IPS-18a (cell line): ENCODE measurements at regions not wholly inside any gene's neighbourhood (a gene's known extent, or its start where the extent isn't known, plus 50 kb on each side); places are given as distances from the start of the nearest gene placed in this dataset.

ENCODE experiments used
- H3K27ac ChIP-seq: one replicate; pipeline ENCODE4 v1.5.1; 2013; ENCODE audit warnings: low read length
- H3K27me3 ChIP-seq: one replicate; pipeline ENCODE4 v1.6.1; 2013; ENCODE audit warnings: mild to moderate bottlenecking, low read length; ENCODE audit not compliant: control insufficient read depth, insufficient read depth
- H3K36me3 ChIP-seq: one replicate; pipeline ENCODE4 v1.6.1; 2013; ENCODE audit warnings: low read depth, low read length; ENCODE audit not compliant: control insufficient read depth
- H3K4me1 ChIP-seq: one replicate; pipeline ENCODE4 v1.6.1; 2013; ENCODE audit warnings: low read depth, low read length; ENCODE audit not compliant: control insufficient read depth
- H3K4me3 ChIP-seq: one replicate; pipeline ENCODE4 v1.5.1; 2013; ENCODE audit warnings: low read length
- H3K9ac ChIP-seq: one replicate; pipeline ENCODE4 v1.6.1; 2013; ENCODE audit warnings: mild to moderate bottlenecking, low read length, moderate library complexity
- H3K9me3 ChIP-seq: one replicate; pipeline ENCODE4 v1.6.1; 2013; ENCODE audit warnings: low read depth, low read length; ENCODE audit not compliant: control insufficient read depth

DNA sequence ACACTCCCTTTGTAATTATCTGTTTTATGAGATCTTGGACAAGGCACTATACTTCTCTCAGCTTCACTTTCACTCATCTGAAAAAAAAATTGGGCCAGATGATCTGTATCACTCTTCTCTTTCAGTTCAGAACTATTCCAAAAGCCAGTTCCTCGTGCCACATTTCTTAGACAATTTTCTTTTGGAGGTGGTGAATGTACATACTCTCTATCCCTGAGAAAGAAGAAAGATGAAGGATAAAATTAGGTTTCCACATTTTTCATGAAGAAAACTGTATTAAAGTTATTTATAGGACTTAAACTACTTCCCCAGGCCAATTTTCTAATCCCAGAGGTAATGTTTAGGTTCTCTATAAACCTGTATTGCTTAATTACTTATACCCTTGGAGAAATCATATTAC, 171.6 kb downstream of the SLC6A15 start:
- no peak overlapping the region for H3K27ac ChIP-seq
- H3K9ac ChIP-seq = no peak overlapping the region
- H3K9me3 ChIP-seq = no peaks in the 10 kb centered on the region
- no peaks in the 10 kb centered on the region for H3K4me1 ChIP-seq
- no peak overlapping the region for H3K4me3 ChIP-seq
- no peaks in the 10 kb centered on the region for H3K36me3 ChIP-seq
- H3K27me3 ChIP-seq = no peaks in the 10 kb centered on the region

DNA sequence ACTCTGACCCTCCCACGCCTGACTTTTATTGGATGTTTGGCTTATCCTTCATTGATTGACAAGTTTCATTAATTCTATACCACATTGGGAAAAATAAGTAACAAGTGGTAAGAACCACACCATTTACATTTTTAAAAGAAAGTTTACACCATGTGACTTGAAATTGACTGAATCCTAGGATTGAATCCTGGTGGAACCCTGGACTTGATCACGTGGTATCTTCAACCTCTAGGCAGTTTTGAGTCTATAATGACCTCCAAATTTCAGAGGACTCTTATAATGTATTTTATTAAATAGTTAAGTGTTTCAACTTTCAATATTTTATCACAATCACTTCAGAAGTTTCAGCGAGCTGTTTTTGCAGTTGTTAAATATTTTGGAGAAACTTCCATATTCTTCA, 172.0 kb downstream of the SLC6A15 start:
- Histone ChIP-seq H3K9ac (no peak overlapping the region), H3K36me3 (no peaks in the 10 kb centered on the region), H3K4me3 (no peak overlapping the region), H3K4me1 (no peaks in the 10 kb centered on the region), H3K9me3 (no peaks in the 10 kb centered on the region), H3K27ac (no peak overlapping the region), H3K27me3 (no peaks in the 10 kb centered on the region)

DNA sequence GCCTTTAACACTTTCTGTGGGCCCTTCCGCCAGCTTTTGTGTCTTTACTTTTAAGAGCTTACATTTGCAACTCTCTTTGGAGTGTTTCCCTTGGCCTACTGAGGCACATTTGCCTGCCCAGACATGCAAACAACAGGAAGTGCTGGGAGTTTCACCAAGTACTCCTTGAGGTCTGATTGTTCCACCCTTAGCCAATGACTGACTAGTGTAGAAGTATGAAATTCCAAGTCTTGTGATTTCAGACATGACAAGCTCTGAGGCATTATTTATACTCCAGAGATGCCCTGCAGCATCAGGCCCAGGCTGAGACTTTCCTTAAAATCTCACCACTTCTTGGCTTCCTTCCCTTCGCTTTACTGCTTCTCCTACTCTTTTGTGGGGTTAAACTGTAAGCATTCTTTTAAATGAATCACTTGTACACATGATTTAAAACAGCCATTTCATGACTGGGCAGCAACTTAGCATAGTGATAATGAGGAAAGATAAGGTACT, 174.1 kb downstream of the SLC6A15 start:
- Histone ChIP-seq H3K9ac (no peak overlapping the region), H3K27me3 (no peaks in the 10 kb centered on the region), H3K27ac (no peak overlapping the region), H3K36me3 (no peaks in the 10 kb centered on the region), H3K4me1 (no peaks in the 10 kb centered on the region), H3K9me3 (no peaks in the 10 kb centered on the region), H3K4me3 (no peak overlapping the region)

DNA sequence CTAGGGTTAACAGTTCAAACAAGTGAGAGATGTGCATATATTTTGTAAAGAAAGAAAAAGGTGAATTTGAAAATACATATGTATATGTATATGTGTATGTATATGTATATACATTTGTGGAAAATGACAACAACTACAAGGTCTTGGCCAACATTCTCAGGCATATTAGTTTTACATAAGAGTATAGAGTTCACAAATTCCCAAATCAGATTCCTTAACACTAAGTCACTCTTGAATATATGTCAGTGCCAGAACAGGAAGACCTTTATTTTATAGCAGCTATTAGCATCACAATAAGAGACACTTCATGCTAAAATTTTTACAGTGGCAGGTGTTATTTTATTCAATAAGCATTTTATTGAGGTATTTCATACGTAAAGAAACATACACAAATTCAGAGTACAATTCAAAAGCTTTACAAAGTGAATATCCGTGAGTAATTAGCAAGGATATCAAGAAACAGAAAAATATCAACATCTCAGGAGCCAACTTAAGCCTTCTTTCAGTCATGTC, 179.7 kb downstream of the SLC6A15 start:
- H3K9ac ChIP-seq = no peak overlapping the region
- H3K9me3 ChIP-seq = no peaks in the 10 kb centered on the region
- no peak overlapping the region for H3K27ac ChIP-seq
- H3K4me3 ChIP-seq = no peak overlapping the region
- H3K4me1 ChIP-seq = peaks cover 14% of the 10 kb centered on the region
- H3K27me3 ChIP-seq = no peaks in the 10 kb centered on the region
- no peaks in the 10 kb centered on the region for H3K36me3 ChIP-seq

DNA sequence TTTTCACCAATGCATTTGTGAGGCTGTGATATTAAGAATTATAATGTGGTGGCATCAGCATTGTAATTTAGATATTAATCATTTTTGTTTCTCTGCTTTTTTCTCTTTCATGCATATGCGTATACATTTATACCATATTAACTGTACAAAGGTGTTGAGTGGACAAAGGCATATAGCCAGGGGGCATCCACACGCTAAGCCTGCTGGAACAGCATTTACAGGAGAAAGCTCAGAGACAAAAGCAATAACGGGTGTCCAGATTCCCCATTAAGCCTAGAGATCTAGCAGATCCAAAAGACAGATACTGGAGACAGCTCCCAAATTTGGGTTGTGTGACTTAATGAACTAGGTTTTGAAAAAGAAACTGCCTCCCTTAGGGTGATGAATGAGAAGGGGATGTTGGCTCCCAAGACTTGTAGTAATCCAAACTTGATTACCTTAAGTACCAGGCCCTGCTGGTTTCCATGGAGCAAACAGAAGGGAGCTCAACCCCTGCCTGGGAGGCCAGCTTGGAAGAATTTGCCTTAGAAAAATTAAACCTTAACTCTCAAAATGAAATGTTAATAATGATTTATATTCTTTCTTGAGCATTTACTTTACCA, 181.9 kb downstream of the SLC6A15 start:
- Histone ChIP-seq H3K27me3 (no peaks in the 10 kb centered on the region), H3K4me3 (no peak overlapping the region), H3K9ac (no peak overlapping the region), H3K36me3 (no peaks in the 10 kb centered on the region), H3K4me1 (peaks cover 19% of the 10 kb centered on the region), H3K9me3 (no peaks in the 10 kb centered on the region), H3K27ac (no peak overlapping the region)

DNA sequence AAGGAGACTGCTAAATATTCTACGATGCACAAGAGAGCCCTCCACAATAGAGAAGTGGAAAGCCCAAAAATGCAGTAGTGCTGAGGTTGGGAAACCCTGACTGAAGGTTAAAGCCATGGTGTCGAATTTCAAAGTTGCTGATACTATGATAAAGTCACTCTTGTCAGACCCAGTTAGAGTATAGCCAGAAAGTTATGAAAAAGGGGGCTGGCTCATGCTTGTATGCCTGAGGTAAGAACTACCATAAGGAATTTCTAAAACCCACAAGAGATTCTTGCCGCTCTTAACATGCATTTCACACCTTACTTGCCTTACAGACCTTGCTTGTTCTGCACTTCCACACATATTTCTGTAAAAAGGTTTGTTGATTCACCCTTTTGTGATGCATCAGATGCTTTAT, 184.6 kb downstream of the SLC6A15 start:
- no peak overlapping the region for H3K9ac ChIP-seq
- H3K4me1 ChIP-seq = peaks cover 31% of the 10 kb centered on the region
- H3K4me3 ChIP-seq = no peak overlapping the region
- H3K9me3 ChIP-seq = no peaks in the 10 kb centered on the region
- no peaks in the 10 kb centered on the region for H3K36me3 ChIP-seq
- no peaks in the 10 kb centered on the region for H3K27me3 ChIP-seq
- no peak overlapping the region for H3K27ac ChIP-seq

DNA sequence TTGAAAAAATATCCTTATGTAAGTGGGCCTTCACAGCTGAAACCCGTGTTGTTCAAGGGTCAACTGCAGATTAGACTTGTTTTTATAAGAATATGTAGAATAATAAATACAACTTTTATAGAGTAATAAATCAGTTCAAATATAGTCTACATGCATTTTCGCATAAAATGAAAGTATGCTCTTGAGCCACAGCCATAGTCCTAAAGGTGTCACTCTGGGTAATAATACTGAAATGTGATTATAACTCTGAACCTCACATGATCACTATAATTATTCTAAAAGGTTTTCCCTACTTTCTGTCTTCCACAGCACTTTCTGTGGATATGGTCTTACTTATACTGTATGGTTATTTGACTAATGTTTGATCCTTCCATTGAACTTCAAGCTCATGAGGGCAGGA, 185.8 kb downstream of the SLC6A15 start:
- H3K9ac ChIP-seq = no peak overlapping the region
- H3K4me3 ChIP-seq = no peak overlapping the region
- H3K27me3 ChIP-seq = no peaks in the 10 kb centered on the region
- H3K9me3 ChIP-seq = no peaks in the 10 kb centered on the region
- H3K4me1 ChIP-seq = peaks cover 33% of the 10 kb centered on the region
- no peak overlapping the region for H3K27ac ChIP-seq
- no peaks in the 10 kb centered on the region for H3K36me3 ChIP-seq

DNA sequence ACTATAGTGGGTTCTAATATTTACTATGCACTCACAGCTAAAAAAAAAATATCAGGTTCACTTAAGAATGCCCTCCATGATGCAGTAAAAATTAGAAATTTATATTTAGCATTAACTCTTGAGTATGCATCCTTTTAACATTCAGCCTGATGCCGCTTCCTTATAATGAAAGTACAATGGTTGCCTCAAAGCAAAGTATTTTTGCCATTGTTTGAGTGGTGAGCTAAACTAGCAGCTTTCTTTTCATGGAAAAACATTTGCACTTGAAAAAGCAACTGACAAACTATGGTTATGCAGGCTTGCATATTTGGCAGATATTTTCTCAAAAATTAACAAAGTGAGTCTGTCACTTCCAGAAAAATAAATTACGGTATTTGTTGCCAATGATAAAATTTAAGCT, 188.6 kb downstream of the SLC6A15 start:
- H3K9me3 ChIP-seq = no peaks in the 10 kb centered on the region
- peaks cover 25% of the 10 kb centered on the region for H3K4me1 ChIP-seq
- no peak overlapping the region for H3K4me3 ChIP-seq
- no peaks in the 10 kb centered on the region for H3K27me3 ChIP-seq
- no peak overlapping the region for H3K27ac ChIP-seq
- H3K36me3 ChIP-seq = no peaks in the 10 kb centered on the region
- no peak overlapping the region for H3K9ac ChIP-seq

DNA sequence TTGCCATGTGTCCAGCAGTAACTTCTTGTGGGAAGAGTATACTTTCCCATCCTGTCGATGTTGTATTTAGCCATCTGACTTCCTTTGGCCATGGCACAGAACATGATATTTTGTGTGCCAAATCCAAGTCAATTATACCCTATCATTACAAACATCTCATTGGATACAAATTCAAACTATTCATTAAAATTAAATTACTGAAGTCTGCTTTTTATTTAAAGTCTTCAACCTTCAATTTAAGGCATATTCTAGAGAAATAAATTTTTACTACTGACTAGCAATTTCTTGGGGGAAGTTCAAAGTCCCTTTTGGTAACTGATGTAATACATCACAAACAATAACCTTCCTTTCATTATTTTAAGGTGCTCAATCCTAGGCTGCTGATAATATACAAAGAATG, 192.6 kb downstream of the SLC6A15 start:
- Histone ChIP-seq H3K4me1 (peaks cover 13% of the 10 kb centered on the region), H3K9me3 (no peaks in the 10 kb centered on the region), H3K9ac (no peak overlapping the region), H3K4me3 (no peak overlapping the region), H3K36me3 (no peaks in the 10 kb centered on the region), H3K27me3 (no peaks in the 10 kb centered on the region), H3K27ac (no peak overlapping the region)

DNA sequence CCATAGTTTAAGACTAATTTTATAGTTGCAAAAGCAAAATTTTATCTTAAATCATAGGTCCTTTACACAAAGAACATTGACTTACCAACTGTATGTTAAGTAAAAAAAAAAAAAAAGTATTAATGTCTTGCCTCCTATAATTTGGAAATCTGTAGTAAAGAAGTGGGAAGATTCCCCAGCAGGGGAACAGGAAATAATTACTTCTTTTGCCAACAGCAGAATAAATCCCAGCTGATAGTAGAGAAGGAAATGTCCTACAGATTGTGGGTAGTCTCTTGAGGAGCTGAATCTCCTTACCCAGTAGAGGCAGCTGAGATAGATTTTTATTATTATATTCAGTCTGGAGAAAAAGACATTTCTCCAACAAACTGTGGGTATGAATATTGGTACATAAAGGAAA, 193.7 kb downstream of the SLC6A15 start:
- Histone ChIP-seq H3K9me3 (no peaks in the 10 kb centered on the region), H3K4me1 (peaks cover 9% of the 10 kb centered on the region), H3K27me3 (no peaks in the 10 kb centered on the region), H3K9ac (no peak overlapping the region), H3K27ac (no peak overlapping the region), H3K36me3 (no peaks in the 10 kb centered on the region), H3K4me3 (no peak overlapping the region)

DNA sequence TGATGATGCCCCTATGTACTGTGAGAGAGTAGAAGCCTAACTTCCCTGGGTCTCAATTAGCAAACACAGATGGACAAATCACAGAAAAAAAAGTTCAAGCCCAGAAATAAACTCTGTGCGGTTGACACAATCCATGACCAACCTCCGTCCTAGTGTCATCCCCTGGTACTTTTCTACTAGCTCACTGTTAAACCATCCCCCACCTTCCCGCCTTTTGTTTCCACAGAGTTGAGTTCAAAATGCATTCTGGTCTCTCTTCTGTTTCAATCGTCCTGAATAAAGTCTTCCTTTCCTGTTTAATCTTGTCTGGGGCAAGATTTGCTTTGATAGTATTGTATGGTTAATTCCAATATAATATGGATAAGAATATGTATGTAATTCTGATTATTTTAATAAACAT, 199.9 kb downstream of the SLC6A15 start:
- H3K27me3 ChIP-seq = no peaks in the 10 kb centered on the region

DNA sequence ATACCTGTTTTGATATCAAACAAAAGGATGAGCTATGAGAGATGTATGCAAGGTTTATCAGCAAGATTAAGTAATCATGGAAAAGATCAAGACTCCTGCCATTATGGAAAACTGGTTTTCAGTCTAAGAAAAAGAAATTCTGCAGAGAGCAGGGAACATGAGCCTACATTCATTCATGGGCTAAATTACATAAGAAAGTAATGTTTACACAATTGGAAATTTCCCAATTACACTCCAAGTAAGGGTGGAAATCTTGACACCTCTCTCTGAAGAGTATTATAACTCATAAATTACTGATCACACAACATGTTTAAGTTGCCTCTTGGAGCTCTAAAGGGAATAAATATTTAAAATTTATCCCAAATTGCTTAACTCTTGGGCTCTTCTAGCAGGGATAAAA, 206.2 kb downstream of the SLC6A15 start:
- H3K27me3 ChIP-seq = no peaks in the 10 kb centered on the region
- no peak overlapping the region for H3K27ac ChIP-seq
- H3K9me3 ChIP-seq = no peaks in the 10 kb centered on the region
- no peak overlapping the region for H3K9ac ChIP-seq
- H3K36me3 ChIP-seq = no peaks in the 10 kb centered on the region
- no peak overlapping the region for H3K4me3 ChIP-seq
- H3K4me1 ChIP-seq = peaks cover 22% of the 10 kb centered on the region

More for the DNA sequence above, 199.9 kb downstream of the SLC6A15 start:
- H3K4me1 ChIP-seq = no peaks in the 10 kb centered on the region
- no peak overlapping the region for H3K27ac ChIP-seq
- no peaks in the 10 kb centered on the region for H3K9me3 ChIP-seq
- no peaks in the 10 kb centered on the region for H3K36me3 ChIP-seq
- no peak overlapping the region for H3K4me3 ChIP-seq
- no peak overlapping the region for H3K9ac ChIP-seq
